ENCODE measurements at regions not wholly inside any gene's neighbourhood (a gene's known extent, or its start where the extent isn't known, plus 50 kb on each side); places are given as distances from the start of the nearest gene placed in this dataset.

DNA sequence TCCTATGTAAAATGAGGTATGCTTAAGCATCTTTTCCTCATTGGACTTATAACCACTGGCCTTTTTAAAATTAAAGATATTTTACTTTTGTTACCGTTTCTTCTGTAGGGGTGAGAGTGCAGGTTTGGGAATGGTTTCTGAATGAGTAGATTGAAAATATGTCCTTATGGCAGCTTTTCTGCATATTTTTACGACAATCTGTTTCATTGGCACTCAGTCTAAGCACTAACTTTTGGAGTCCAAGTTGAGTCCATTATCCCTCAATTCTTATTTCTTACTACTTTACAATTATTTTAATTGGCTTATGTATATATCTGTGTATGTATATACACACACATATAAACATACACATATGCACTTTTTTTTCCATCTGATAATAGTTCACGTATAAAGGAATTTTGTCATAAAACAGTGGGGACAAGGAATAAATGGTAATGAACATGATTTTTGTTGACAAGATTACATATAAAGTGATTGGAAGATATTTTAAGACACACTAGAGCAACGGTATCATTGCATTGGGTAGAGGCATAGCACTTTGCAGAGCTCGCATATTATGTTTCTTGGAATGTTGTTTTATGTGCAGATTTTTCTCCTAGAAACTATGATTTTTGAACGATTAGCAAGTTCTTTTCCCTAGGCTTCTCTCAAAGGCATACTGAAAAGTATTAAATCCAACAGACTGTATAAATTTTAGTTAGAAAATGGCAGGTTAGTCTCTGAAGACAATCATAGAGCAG, 133.0 kb downstream of the FAT4 start:
- TF ChIP-seq, protein P1, sequence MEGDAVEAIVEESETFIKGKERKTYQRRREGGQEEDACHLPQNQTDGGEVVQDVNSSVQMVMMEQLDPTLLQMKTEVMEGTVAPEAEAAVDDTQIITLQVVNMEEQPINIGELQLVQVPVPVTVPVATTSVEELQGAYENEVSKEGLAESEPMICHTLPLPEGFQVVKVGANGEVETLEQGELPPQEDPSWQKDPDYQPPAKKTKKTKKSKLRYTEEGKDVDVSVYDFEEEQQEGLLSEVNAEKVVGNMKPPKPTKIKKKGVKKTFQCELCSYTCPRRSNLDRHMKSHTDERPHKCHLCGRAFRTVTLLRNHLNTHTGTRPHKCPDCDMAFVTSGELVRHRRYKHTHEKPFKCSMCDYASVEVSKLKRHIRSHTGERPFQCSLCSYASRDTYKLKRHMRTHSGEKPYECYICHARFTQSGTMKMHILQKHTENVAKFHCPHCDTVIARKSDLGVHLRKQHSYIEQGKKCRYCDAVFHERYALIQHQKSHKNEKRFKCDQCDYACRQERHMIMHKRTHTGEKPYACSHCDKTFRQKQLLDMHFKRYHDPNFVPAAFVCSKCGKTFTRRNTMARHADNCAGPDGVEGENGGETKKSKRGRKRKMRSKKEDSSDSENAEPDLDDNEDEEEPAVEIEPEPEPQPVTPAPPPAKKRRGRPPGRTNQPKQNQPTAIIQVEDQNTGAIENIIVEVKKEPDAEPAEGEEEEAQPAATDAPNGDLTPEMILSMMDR (IDR thresholded peaks at IDR 0.05; ENCODE audit: low read depth, low read length, poor library complexity, severe bottlenecking): no peak
- no peak for TF ChIP-seq EZH2phosphoT487 (IDR thresholded peaks at IDR 0.05; ENCODE audit: borderline replicate concordance, low read length)
